OCI-LY1 (cell line): ENCODE measurements at regions not wholly inside any gene's neighbourhood (a gene's known extent, or its start where the extent isn't known, plus 50 kb on each side); places are given as distances from the start of the nearest gene placed in this dataset.

Experiments used
- CTCF ChIP-seq: fragments of 200-600 bp; sonication (generic), shearing (Covaris generic); IDR thresholded peaks from 2 replicates; pipeline ENCODE4 v1.5.1; 2017; ENCODE audit warnings: mild to moderate bottlenecking, antibody characterized with exemption, low read length, moderate library complexity, mixed read lengths
- EZH2 ChIP-seq: fragments of 200-600 bp; sonication (generic), shearing (Covaris generic); IDR thresholded peaks from 2 replicates; pipeline ENCODE4 v1.8.0; 2017; ENCODE audit warnings: borderline replicate concordance, mixed run types, mild to moderate bottlenecking, antibody characterized with exemption, low read length, moderate library complexity, mixed read lengths

- TF ChIP-seq CTCF: no peak
- no peak for TF ChIP-seq EZH2
Observed at GRCh38 chr9:11338130-11338529, 725.3 kb upstream of the PTPRD start.
